ENCODE measurements at regions not wholly inside any gene's neighbourhood (a gene's known extent, or its start where the extent isn't known, plus 50 kb on each side); places are given as distances from the start of the nearest gene placed in this dataset.

GRCh38 chr3:14328422-14328821 lies 74.0 kb upstream of the SLC6A6 start:
- DNase-seq (no peak), ATAC-seq (ENCODE audit: poor library complexity) (no peak)
- intact Hi-C loops (cut with DNase I): no loop called here

- ATAC-seq (ENCODE audit: poor library complexity) (no peak), DNase-seq (no peak)
- intact Hi-C loops (cut with DNase I): no loop called here
Measured at GRCh38 chr3:14329116-14329830, 73.1 kb upstream of the SLC6A6 start.

GRCh38 chr3:14329842-14330241 lies 72.6 kb upstream of the SLC6A6 start:
- ATAC-seq (ENCODE audit: poor library complexity): no peak
- no peak for DNase-seq
- intact Hi-C loops (cut with DNase I): no loop called here

- intact Hi-C loops (cut with DNase I): no loop called here
- ATAC-seq (ENCODE audit: poor library complexity): no peak
- no peak for DNase-seq
Measured at GRCh38 chr3:14330508-14330907, 71.9 kb upstream of the SLC6A6 start.

GRCh38 chr3:14331251-14331650 lies 71.2 kb upstream of the SLC6A6 start:
- DNase-seq: no peak
- intact Hi-C loops (cut with DNase I): no loop called here
- no peak for ATAC-seq (ENCODE audit: poor library complexity)

- ATAC-seq (ENCODE audit: poor library complexity): no peak
- intact Hi-C loops (cut with DNase I): no loop called here
- no peak for DNase-seq
Measured at GRCh38 chr3:14332392-14332791, 70.0 kb upstream of the SLC6A6 start.

GRCh38 chr3:14333215-14333614 lies 69.2 kb upstream of the SLC6A6 start:
- intact Hi-C loops (cut with DNase I): no loop called here
- ATAC-seq (ENCODE audit: poor library complexity): no peak
- no peak for DNase-seq

- DNase-seq: no peak
- intact Hi-C loops (cut with DNase I): no loop called here
- no peak for ATAC-seq (ENCODE audit: poor library complexity)
Measured at GRCh38 chr3:14333621-14334020, 68.8 kb upstream of the SLC6A6 start.

GRCh38 chr3:14334136-14334535 lies 68.3 kb upstream of the SLC6A6 start:
- intact Hi-C loops (cut with DNase I): no loop called here
- ATAC-seq (ENCODE audit: poor library complexity) (no peak), DNase-seq (no peak)

- no peak for DNase-seq
- ATAC-seq (ENCODE audit: poor library complexity): no peak
- intact Hi-C loops (cut with DNase I): no loop called here
Measured at GRCh38 chr3:14334936-14335335, 67.5 kb upstream of the SLC6A6 start.

- intact Hi-C loops (cut with DNase I): no loop called here
- DNase-seq: no peak
- ATAC-seq (ENCODE audit: poor library complexity): no peak
Measured at GRCh38 chr3:14335774-14336748, 66.3 kb upstream of the SLC6A6 start.

GRCh38 chr3:14336749-14337598 lies 65.4 kb upstream of the SLC6A6 start:
- intact Hi-C loops (cut with DNase I): no loop called here
- no peak for DNase-seq
- no peak for ATAC-seq (ENCODE audit: poor library complexity)

- intact Hi-C loops (cut with DNase I): no loop called here
- no peak for DNase-seq
- ATAC-seq (ENCODE audit: poor library complexity): no peak
Measured at GRCh38 chr3:14337828-14338227, 64.6 kb upstream of the SLC6A6 start.

GRCh38 chr3:14338242-14338641 lies 64.2 kb upstream of the SLC6A6 start:
- DNase-seq: no peak
- intact Hi-C loops (cut with DNase I): no loop called here
- no peak for ATAC-seq (ENCODE audit: poor library complexity)

GRCh38 chr3:14338898-14339458 lies 63.4 kb upstream of the SLC6A6 start:
- ATAC-seq (ENCODE audit: poor library complexity) (no peak), DNase-seq (no peak)
- intact Hi-C loops (cut with DNase I): no loop called here

- no peak for DNase-seq
- intact Hi-C loops (cut with DNase I): no loop called here
- no peak for ATAC-seq (ENCODE audit: poor library complexity)
Measured at GRCh38 chr3:14340960-14341708, 61.3 kb upstream of the SLC6A6 start.

- no peak for ATAC-seq (ENCODE audit: poor library complexity)
- intact Hi-C loops (cut with DNase I): no loop called here
- no peak for DNase-seq
Measured at GRCh38 chr3:14343338-14344112, 58.9 kb upstream of the SLC6A6 start.
